HCT116 (cell line): ENCODE measurements at regions not wholly inside any gene's neighbourhood (a gene's known extent, or its start where the extent isn't known, plus 50 kb on each side); places are given as distances from the start of the nearest gene placed in this dataset.

Experiments
- ATAC-seq: fragments of 200-7000 bp; cut with Tn5 transposase; 2 replicates; pipeline ENCODE4 v1.9.1; 2020; ENCODE audit warnings: mild to moderate bottlenecking, moderate library complexity
- BruUV-seq: library from RNA; stranded (reverse); fragments of 400-500 nt; replicated peaks from 2 replicates; lab custom pipeline; 2021; lab: Mats Ljungman, UMichigan
- CTCF ChIA-PET: fragments of 300-600 bp; sonication (Branson Sonifier 250); formaldehyde crosslinking; loops from one replicate; lab custom pipeline; 2021; ENCODE audit warnings: antibody characterized with exemption; lab: Charles Lee
- POLR2A ChIA-PET: fragments of 300-600, 350-600 bp; sonication (Branson Sonifier 250); formaldehyde crosslinking; loops from one replicate; lab custom pipeline; 2021; ENCODE audit warnings: antibody characterized with exemption; lab: Charles Lee
- RAD21 ChIA-PET, 2 experiments: fragments of 300-600 bp; sonication (Branson Sonifier 250); formaldehyde crosslinking; loops; one replicate each; lab custom pipeline; 2023; ENCODE audit warnings: low total read pairs in 2 of 2; ENCODE audit not compliant: uncharacterized antibody in 2 of 2, unreplicated experiment in 2 of 2, low non-redundant PET in 1 of 2; lab: Charles Lee
- DNase-seq: peaks from one replicate; pipeline ENCODE4 v3.0.0-alpha.2; 2010; ENCODE audit warnings: low read depth, low spot score
- H2AFZ ChIP-seq: fragments of 200-600 bp; shearing (Covaris generic), sonication (generic); 2 replicates; pipeline ENCODE4 v1.6.1; 2017; ENCODE audit warnings: low read depth, mixed run types, mixed read lengths, antibody characterized with exemption, low read length; ENCODE audit not compliant: poor library complexity, severe bottlenecking
- H3K27ac ChIP-seq: 2 replicates; pipeline ENCODE4 v1.5.1; 2012; ENCODE audit warnings: low read depth, low read length
- H3K27me3 ChIP-seq: fragments of 200-600 bp; sonication (generic); 2 replicates; pipeline ENCODE4 v1.6.1; 2016; ENCODE audit warnings: mixed run types, low read length, mixed read lengths; ENCODE audit not compliant: insufficient read depth
- H3K36me3 ChIP-seq, 2 experiments: fragments of 200-500 bp in 1 of 2; fragments of 200-600 bp in 1 of 2; sonication (Bioruptor generic) in 1 of 2; sonication (generic) in 1 of 2; 2 replicates each; pipeline versions ENCODE4 v1.5.1 to v1.6.1; 2014 to 2016; ENCODE audit warnings: low read length in 2 of 2, inconsistent platforms in 1 of 2, mixed read lengths in 1 of 2, mixed run types in 1 of 2; ENCODE audit not compliant: insufficient read depth in 2 of 2, control insufficient read depth in 1 of 2
- H3K4me1 ChIP-seq, 2 experiments: fragments of 200-600 bp in 1 of 2; sonication (generic) in 1 of 2; 2 replicates each; pipeline versions ENCODE4 v1.5.1 to v1.6.1; 2012 to 2017; ENCODE audit warnings: low read length in 2 of 2, inconsistent platforms in 1 of 2, mild to moderate bottlenecking in 1 of 2, mixed read lengths in 1 of 2, mixed run types in 1 of 2, moderate library complexity in 1 of 2; ENCODE audit not compliant: insufficient read depth in 2 of 2, control insufficient read depth in 1 of 2
- H3K4me2 ChIP-seq: fragments of 200-600 bp; sonication (generic); 2 replicates; pipeline ENCODE4 v1.6.1; 2017; ENCODE audit warnings: mixed run types, low read length, mixed read lengths
- H3K4me3 ChIP-seq, 2 experiments: fragments of 200-600 bp in 1 of 2; sonication (generic) in 1 of 2; replicated peaks in 1 of 2; 2 replicates each; pipeline ENCODE4 v1.5.1; 2011 to 2016; ENCODE audit warnings: low read length in 2 of 2, control low read depth in 1 of 2, low read depth in 1 of 2, mild to moderate bottlenecking in 1 of 2, mixed read lengths in 1 of 2, mixed run types in 1 of 2
- H3K79me2 ChIP-seq: fragments of 200-600 bp; sonication (generic); 2 replicates; pipeline ENCODE4 v1.6.1; 2017; ENCODE audit warnings: mild to moderate bottlenecking, mixed run types, low read length, moderate library complexity, mixed read lengths; ENCODE audit not compliant: insufficient read depth
- H3K9ac ChIP-seq: fragments of 200-600 bp; sonication (generic); 2 replicates; pipeline ENCODE4 v1.6.1; 2016; ENCODE audit warnings: low read length, mixed read lengths
- H3K9me2 ChIP-seq: fragments of 200-600 bp; sonication (generic), shearing (Covaris generic); 2 replicates; pipeline ENCODE4 v1.6.1; 2017; ENCODE audit warnings: mixed run types, mild to moderate bottlenecking, moderate library complexity; ENCODE audit not compliant: insufficient read depth
- H3K9me3 ChIP-seq, 2 experiments: fragments of 200-500 bp in 1 of 2; fragments of 200-600 bp in 1 of 2; sonication (Bioruptor generic) in 1 of 2; sonication (generic) in 1 of 2; 2 replicates each; pipeline ENCODE4 v1.6.1; 2014 to 2017; ENCODE audit warnings: low read length in 2 of 2, mixed read lengths in 2 of 2, inconsistent platforms in 1 of 2, low read depth in 1 of 2, mild to moderate bottlenecking in 1 of 2, mixed run types in 1 of 2, moderate library complexity in 1 of 2; ENCODE audit not compliant: control insufficient read depth in 1 of 2, insufficient read depth in 1 of 2
- H4K20me1 ChIP-seq: fragments of 200-600 bp; sonication (generic), shearing (Covaris generic); 2 replicates; pipeline ENCODE4 v1.6.1; 2017; ENCODE audit warnings: mixed run types, mild to moderate bottlenecking, moderate library complexity; ENCODE audit not compliant: insufficient read depth
- CBX3 ChIP-seq: IDR thresholded peaks from 2 replicates; pipeline ENCODE4 v1.6.1; 2012; ENCODE audit warnings: low read depth
- CEBPB ChIP-seq: IDR thresholded peaks from 2 replicates; pipeline ENCODE4 v1.6.1; 2012; ENCODE audit warnings: low read depth
- EGR1 ChIP-seq: IDR thresholded peaks from 2 replicates; pipeline ENCODE4 v1.6.1; 2012; ENCODE audit warnings: low read depth
- ELF1 ChIP-seq: IDR thresholded peaks from 2 replicates; pipeline ENCODE4 v1.6.1; 2012; ENCODE audit warnings: low read depth, borderline replicate concordance
- EZH2 ChIP-seq: fragments of 200-600 bp; sonication (generic); IDR thresholded peaks from 2 replicates; pipeline ENCODE4 v1.6.1; 2017; ENCODE audit warnings: antibody characterized with exemption, mixed run types
- EZH2phosphoT487 ChIP-seq: fragments of 200-600 bp; IDR thresholded peaks from 2 replicates; pipeline ENCODE4 v1.6.1; 2018; ENCODE audit warnings: antibody characterized with exemption, borderline replicate concordance
- JUND ChIP-seq: IDR thresholded peaks from 2 replicates; pipeline ENCODE4 v1.6.1; 2012
- ZFX ChIP-seq: fragments of 450-650 bp; IDR thresholded peaks from 2 replicates; pipeline ENCODE4 v1.6.1; 2017
- ZNF274 ChIP-seq: fragments of 200-500 bp; sonication (Bioruptor generic); IDR thresholded peaks from 2 replicates; pipeline ENCODE4 v1.6.1; 2014; ENCODE audit warnings: mild to moderate bottlenecking, low read depth, low read length, inconsistent platforms
- intact Hi-C: fragments of 100-400 bp; cut with micrococcal nuclease; formaldehyde crosslinking; loops from 2 replicates; pipeline ENCODE4 v1.10.0; 2022
- TF ChIP-seq, protein P1 (sequence below), 3 experiments: fragments of 200-600 bp in 1 of 3; sonication (generic) in 1 of 3; IDR thresholded peaks in 2 of 3; conservative IDR thresholded peaks in 1 of 3; 2 replicates each; pipeline ENCODE4 v1.5.1; 2012 to 2017; ENCODE audit warnings: low read depth in 2 of 3, low read length in 2 of 3, antibody characterized with exemption in 1 of 3, borderline replicate concordance in 1 of 3, control low read depth in 1 of 3, mild to moderate bottlenecking in 1 of 3, mixed read lengths in 1 of 3, mixed run types in 1 of 3, moderate library complexity in 1 of 3; ENCODE audit not compliant: insufficient read depth in 1 of 3
- TF ChIP-seq, protein P2 (sequence below): IDR thresholded peaks from 2 replicates; pipeline ENCODE4 v1.6.1; 2012
- TF ChIP-seq, protein P3 (sequence below): IDR thresholded peaks from 2 replicates; pipeline ENCODE4 v1.6.1; 2012; ENCODE audit warnings: low read depth

DNA sequence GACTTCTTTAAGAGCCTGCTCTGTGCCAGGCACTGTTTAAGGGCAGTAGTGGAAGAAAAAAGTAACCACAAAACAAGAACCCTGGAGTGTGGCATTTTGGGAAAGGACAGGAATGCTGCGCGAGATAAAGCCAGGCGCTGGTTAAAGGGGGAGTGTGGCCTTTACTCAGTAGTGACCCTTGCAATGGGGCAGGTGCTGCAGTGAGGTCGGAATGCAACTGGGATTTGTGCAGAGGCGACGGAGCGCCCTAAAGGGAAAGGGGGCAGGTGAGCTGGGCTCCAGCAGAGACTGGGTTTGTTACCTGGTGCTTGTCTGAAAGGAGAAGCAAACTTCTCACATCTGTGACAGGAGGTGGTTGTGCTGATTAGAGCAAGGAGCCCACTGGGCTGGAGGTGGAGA lies 263.6 kb downstream of the ACTR3B start:
- H3K4me1 ChIP-seq: no peaks in the 10 kb centered on the region
- no peak overlapping the region for H2AFZ ChIP-seq
- BruUV-seq: no TSS peak
- H3K27ac ChIP-seq: no peak overlapping the region
- H3K79me2 ChIP-seq: no peaks in the 10 kb centered on the region
- H3K9me3 ChIP-seq: no peaks in the 10 kb centered on the region
- DNase-seq (no peak), ATAC-seq (no peak)
- RAD21 ChIA-PET: no interaction called here
- H3K4me3 ChIP-seq: no peak overlapping the region
- no peak overlapping the region for H3K9ac ChIP-seq
- TF ChIP-seq EGR1 (no peak), JUND (no peak), EZH2 (no peak), CBX3 (no peak), EZH2phosphoT487 (no peak), ELF1 (no peak), CEBPB (no peak)
- TF ChIP-seq, protein P1, sequence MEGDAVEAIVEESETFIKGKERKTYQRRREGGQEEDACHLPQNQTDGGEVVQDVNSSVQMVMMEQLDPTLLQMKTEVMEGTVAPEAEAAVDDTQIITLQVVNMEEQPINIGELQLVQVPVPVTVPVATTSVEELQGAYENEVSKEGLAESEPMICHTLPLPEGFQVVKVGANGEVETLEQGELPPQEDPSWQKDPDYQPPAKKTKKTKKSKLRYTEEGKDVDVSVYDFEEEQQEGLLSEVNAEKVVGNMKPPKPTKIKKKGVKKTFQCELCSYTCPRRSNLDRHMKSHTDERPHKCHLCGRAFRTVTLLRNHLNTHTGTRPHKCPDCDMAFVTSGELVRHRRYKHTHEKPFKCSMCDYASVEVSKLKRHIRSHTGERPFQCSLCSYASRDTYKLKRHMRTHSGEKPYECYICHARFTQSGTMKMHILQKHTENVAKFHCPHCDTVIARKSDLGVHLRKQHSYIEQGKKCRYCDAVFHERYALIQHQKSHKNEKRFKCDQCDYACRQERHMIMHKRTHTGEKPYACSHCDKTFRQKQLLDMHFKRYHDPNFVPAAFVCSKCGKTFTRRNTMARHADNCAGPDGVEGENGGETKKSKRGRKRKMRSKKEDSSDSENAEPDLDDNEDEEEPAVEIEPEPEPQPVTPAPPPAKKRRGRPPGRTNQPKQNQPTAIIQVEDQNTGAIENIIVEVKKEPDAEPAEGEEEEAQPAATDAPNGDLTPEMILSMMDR (IDR thresholded peaks at IDR 0.05 in 2 of 3, conservative IDR thresholded peaks at IDR 0.05 in 1 of 3; ENCODE audit: borderline replicate concordance in 1 of 3, insufficient read depth in 1 of 3, low read depth in 2 of 3, low read length in 2 of 3): no peak
- TF ChIP-seq, protein P2, sequence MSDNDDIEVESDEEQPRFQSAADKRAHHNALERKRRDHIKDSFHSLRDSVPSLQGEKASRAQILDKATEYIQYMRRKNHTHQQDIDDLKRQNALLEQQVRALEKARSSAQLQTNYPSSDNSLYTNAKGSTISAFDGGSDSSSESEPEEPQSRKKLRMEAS: no peak
- CTCF ChIA-PET: no interaction called here
- peaks cover 32% of the 10 kb centered on the region for H3K27me3 ChIP-seq
- no peaks in the 10 kb centered on the region for H3K36me3 ChIP-seq
- POLR2A ChIA-PET: no interaction called here
- intact Hi-C loops: no loop called here
- H3K9me2 ChIP-seq: no peaks in the 10 kb centered on the region
- no peaks in the 10 kb centered on the region for H4K20me1 ChIP-seq
- H3K4me2 ChIP-seq: no peak overlapping the region

DNA sequence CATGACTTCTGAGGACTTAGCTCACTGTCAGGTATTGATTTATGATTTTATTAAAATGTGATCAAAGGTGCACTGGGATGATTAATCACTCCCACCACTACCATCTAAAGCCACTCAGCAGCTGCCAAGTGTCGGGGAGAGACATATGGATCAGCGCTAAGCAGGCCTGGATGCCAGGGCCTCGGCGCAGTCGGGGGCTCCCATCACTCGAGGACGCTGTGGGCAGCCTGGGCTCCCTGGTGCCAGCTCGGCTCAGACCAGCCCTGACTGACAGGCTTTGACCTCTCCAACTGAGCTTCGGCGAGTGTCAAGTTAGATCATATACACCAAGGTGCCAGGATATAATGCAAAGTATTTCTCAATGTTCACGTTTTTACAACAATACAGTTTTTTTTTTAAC lies 267.7 kb downstream of the ACTR3B start:
- Histone ChIP-seq H2AFZ (no peak overlapping the region), H3K9ac (no peak overlapping the region), H3K4me2 (no peak overlapping the region), H3K27ac (no peak overlapping the region), H4K20me1 (no peaks in the 10 kb centered on the region), H3K9me3 (no peaks in the 10 kb centered on the region), H3K4me1 (no peaks in the 10 kb centered on the region), H3K4me3 (no peak overlapping the region), H3K36me3 (no peaks in the 10 kb centered on the region), H3K79me2 (no peaks in the 10 kb centered on the region), H3K27me3 (peaks cover 22% of the 10 kb centered on the region), H3K9me2 (no peaks in the 10 kb centered on the region)
- ATAC-seq (no peak), DNase-seq (no peak)
- RAD21 ChIA-PET: no interaction called here
- CTCF ChIA-PET: no interaction called here
- POLR2A ChIA-PET: no interaction called here
- TF ChIP-seq ZNF274 (no peak), ZFX (no peak), EZH2phosphoT487 (no peak)
- TF ChIP-seq, protein P3, sequence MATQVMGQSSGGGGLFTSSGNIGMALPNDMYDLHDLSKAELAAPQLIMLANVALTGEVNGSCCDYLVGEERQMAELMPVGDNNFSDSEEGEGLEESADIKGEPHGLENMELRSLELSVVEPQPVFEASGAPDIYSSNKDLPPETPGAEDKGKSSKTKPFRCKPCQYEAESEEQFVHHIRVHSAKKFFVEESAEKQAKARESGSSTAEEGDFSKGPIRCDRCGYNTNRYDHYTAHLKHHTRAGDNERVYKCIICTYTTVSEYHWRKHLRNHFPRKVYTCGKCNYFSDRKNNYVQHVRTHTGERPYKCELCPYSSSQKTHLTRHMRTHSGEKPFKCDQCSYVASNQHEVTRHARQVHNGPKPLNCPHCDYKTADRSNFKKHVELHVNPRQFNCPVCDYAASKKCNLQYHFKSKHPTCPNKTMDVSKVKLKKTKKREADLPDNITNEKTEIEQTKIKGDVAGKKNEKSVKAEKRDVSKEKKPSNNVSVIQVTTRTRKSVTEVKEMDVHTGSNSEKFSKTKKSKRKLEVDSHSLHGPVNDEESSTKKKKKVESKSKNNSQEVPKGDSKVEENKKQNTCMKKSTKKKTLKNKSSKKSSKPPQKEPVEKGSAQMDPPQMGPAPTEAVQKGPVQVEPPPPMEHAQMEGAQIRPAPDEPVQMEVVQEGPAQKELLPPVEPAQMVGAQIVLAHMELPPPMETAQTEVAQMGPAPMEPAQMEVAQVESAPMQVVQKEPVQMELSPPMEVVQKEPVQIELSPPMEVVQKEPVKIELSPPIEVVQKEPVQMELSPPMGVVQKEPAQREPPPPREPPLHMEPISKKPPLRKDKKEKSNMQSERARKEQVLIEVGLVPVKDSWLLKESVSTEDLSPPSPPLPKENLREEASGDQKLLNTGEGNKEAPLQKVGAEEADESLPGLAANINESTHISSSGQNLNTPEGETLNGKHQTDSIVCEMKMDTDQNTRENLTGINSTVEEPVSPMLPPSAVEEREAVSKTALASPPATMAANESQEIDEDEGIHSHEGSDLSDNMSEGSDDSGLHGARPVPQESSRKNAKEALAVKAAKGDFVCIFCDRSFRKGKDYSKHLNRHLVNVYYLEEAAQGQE: no peak
- TF ChIP-seq, protein P1 (IDR thresholded peaks at IDR 0.05 in 2 of 3, conservative IDR thresholded peaks at IDR 0.05 in 1 of 3; ENCODE audit: borderline replicate concordance in 1 of 3, insufficient read depth in 1 of 3, low read depth in 2 of 3, low read length in 2 of 3): no peak
- intact Hi-C loops: no loop called here
- no TSS peak for BruUV-seq
